GM04504 (cell line): ENCODE measurements at regions not wholly inside any gene's neighbourhood (a gene's known extent, or its start where the extent isn't known, plus 50 kb on each side); places are given as distances from the start of the nearest gene placed in this dataset.
A peak's percentile ranks its signal among the peaks of the same experiment; 100 is the strongest.
"Not testable (repeated sequence)": the region's sequence is repeated elsewhere in the genome, so short reads cannot be mapped to it uniquely, and the experiment has no call there.

Source experiments
- DNase-seq: peaks from one replicate; pipeline ENCODE4 v3.0.0-alpha.2; 2012; ENCODE audit warnings: low read depth

DNA sequence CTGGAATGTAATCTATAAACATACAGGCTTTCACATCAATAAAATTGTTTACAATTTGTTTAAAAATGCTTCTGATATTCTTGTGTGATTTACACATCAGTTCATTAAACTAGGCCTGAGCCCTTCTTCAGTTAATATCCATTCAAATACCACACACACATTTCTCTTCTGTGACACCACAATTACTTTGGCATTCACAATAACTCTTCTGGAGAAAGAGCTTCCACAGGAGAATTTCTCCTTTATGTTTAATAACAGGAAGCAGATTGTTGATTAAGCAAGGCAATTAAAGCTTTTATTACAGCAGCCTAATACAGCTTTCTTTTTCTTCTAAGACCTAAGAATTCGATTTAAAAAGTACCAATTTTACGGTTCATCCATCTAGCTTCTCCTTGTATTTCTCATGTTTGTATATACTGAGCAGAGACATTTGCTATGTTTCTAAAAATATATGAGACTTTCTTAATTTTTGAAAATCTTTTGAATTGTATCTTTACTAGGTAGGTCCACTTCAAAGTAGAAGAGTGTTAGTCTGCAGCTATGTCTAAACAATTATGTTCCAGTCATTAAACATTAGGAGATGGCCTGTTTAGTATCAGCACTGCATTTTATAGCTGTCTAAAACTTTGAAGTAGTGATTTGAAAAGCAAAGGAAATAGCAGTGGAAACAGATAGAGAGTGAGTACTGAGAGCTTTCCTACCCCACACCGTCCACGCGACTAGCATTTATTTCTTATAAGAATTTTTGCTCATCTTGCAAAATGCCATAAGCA lies 511.1 kb upstream of the UBE2E2 start:
- no peak for DNase-seq

DNA sequence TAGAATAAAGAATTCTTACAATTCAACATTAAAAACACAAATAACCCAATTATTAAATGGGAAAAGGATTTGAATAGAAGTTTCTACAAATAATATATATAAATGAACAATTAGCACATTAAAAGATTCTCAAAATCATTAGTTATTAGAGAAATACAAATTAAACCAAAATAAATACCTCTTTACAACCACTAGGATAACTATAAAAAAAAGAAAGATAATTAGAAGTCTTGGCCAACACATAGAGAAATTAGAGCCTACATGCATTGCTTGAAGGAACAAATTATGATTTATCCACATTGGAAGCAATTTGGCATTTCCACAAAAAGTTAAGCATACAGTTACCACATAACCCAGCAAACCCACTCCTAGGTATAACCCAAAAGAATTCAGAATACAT lies 502.3 kb upstream of the UBE2E2 start:
- no peak for DNase-seq

- no peak for DNase-seq
Observed at GRCh38 chr3:22704166-22704565, 499.0 kb upstream of the UBE2E2 start.

DNA sequence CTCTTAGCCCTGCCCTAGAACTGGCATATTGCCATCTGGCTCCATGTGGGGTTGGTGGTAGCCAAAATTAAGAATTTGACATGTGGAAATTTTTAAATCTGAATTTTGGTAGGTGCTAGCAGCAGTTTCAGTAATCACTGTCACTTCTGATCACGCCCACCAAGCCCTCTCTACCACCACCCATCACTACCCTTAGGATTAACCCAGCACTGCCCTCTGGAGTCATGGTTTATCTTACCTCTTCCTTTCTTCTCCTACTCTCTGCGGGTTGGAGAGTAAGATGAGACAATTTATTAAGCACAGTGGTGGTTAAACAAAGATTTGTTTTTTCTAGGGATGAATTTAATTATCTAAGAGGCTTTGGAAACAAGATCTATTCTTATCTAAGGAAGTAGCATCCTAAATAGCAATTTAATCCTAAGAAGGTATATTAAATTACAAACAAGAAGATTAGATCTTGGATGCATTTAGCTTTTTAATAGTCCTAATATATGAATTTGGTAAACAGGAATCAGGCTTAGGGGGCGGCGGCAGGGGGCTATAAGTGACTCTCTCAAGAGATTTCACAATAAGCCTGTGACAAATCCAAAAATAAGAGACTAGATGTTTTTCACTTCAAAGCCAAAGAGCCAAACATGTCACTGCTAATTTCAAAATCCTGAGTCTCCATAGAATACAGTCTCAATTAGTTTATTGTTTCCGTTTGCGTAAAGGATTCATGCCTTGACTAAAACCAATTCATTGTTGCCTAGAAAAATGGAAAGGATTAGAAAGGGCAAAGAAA lies 498.4 kb upstream of the UBE2E2 start:
- DNase-seq = no peak

- not testable (repeated sequence) for DNase-seq
Observed at GRCh38 chr3:22706922-22707321, 496.2 kb upstream of the UBE2E2 start.

GRCh38 chr3:22713936-22714335 lies 489.2 kb upstream of the UBE2E2 start:
- DNase-seq = peak; percentile 57

- no peak for DNase-seq
Observed at GRCh38 chr3:22714749-22715148, 488.4 kb upstream of the UBE2E2 start.

DNA sequence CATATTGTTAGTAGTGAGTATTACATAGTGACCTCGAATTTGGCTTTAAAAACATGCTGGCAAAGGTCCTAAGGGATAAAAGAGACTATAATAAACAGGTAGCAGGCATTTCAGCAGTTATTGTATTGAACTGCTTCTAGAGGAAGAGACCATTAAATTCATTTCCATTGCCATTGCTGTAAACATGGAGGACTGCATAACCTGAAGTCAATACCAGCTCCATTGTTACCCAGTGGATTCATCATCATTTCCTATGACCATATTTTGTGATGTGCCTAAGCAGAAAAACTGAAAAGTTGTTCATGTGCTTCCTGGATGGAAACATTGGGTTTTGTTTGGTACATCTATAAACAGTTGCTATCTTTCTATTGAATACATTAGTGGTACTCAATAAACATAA lies 482.5 kb upstream of the UBE2E2 start:
- no peak for DNase-seq

DNA sequence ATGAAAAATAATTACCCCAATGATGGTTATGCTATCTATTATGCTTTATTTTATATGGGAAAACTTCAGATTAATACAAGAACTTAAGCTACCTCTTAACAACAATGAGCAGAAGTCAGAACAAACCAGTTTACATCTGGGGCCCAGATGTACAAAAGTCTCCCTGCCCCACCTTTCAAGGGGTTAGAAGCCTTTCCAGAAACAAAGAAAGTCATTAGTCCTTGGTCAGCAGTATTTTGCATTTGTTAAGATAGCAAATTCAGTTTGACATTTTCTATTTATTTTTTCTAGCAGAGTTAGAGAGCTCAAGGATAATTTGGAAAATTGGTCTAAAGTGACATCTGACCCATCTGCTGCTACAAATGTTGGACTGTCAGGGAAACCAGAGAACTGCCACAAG lies 478.7 kb upstream of the UBE2E2 start:
- DNase-seq = no peak

DNA sequence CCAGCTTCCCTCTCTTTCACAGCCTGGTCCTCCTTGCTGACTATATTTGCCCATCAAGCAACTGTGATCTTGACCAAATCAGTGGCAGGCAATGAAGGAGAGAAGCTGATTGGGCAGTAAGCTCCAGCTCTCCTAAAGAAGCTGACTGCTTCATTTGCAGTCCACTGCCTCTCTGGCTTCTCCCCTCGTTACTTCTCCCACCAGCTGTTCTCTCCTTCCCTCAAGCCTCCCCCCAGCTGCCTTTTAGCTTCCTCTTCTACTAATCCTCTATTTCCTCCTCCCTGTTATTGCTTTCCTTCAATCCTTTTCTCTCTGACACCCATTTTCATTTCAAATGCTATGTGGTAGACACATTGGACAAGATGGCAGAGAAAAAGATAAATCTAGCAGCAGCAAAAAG lies 474.7 kb upstream of the UBE2E2 start:
- DNase-seq = no peak

GRCh38 chr3:22729212-22729611 lies 473.9 kb upstream of the UBE2E2 start:
- DNase-seq = no peak

GRCh38 chr3:22729981-22730380 lies 473.1 kb upstream of the UBE2E2 start:
- DNase-seq = no peak

DNA sequence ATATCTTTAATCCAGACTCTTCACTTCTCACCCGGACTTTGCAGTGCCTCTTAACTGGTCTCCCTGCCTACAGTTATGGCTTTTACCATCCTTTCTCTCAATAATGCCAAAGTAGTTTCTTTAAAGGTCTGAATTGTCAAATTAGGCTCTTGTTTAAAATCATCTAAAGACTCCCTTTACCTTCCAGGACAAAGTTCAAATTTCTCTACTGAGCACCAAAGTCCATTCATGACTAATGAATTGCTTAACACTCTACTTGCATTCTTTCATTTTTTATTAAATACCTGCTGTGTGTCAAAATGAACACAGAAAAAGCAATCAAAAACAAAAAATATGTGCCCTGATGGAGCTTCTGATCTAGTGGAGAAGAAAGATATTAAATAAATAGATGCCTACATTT lies 472.4 kb upstream of the UBE2E2 start:
- DNase-seq = no peak

GRCh38 chr3:22731901-22732300 lies 471.2 kb upstream of the UBE2E2 start:
- no peak for DNase-seq

GRCh38 chr3:22732641-22733040 lies 470.5 kb upstream of the UBE2E2 start:
- DNase-seq = no peak

- DNase-seq = no peak
Observed at GRCh38 chr3:22734207-22734606, 468.9 kb upstream of the UBE2E2 start.

- DNase-seq = no peak
Observed at GRCh38 chr3:22734756-22735155, 468.4 kb upstream of the UBE2E2 start.

DNA sequence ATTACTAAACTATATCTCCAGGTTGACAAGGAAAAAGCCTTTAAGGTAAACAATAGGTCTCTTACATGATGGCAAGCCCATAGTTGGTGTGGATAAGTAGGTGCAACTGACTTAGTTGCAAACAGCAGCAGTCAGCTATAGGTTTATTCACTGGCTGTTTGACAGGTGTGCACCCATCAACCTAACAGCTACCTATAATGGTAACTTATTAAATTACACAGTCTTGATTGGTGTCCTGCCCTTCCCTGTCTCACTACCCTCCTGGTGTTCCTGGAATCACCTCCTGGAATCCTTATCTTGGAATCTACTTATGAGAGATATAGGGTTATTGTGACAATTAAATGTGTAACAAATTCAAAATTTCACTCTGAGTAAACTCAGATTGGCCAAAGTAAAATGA lies 467.8 kb upstream of the UBE2E2 start:
- no peak for DNase-seq

- DNase-seq = not testable (repeated sequence)
Observed at GRCh38 chr3:22743386-22743785, 459.7 kb upstream of the UBE2E2 start.

DNA sequence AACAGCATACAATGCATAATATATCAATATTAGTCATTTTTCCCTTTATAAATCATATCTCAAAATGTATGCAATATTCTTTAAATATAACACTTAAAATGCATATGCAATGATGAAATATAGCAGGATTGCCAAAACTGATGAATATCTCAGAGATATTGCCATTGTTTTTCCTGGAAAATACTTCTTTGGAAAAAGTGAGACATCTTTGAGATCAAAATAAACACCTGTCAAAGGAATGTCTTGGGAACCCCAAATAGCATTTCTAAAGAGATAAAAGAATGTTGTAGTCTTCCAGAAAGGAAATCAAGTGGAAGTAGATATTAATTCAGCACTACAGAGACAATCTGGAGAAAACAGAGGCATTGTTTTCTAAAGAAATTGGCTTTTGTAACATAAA lies 457.8 kb upstream of the UBE2E2 start:
- no peak for DNase-seq

DNA sequence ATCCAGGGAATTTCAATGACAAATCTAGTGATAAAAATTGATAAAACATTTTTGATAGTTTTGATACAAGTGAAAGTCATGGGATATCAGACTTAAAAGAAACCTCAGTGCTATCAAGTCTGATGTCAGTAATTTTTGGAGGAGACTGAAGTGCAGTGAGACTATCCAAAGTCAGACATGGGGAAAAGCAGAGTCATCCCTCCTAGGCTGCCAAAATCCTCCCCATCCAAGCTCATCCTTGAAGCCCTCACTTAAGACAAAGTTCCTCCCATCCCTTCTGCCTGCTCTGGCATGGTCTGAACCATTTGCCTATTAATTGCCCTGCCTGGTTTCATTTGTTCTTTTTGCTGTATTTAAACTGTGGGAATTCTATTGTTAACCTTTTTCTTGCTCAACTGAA lies 456.9 kb upstream of the UBE2E2 start:
- no peak for DNase-seq

DNA sequence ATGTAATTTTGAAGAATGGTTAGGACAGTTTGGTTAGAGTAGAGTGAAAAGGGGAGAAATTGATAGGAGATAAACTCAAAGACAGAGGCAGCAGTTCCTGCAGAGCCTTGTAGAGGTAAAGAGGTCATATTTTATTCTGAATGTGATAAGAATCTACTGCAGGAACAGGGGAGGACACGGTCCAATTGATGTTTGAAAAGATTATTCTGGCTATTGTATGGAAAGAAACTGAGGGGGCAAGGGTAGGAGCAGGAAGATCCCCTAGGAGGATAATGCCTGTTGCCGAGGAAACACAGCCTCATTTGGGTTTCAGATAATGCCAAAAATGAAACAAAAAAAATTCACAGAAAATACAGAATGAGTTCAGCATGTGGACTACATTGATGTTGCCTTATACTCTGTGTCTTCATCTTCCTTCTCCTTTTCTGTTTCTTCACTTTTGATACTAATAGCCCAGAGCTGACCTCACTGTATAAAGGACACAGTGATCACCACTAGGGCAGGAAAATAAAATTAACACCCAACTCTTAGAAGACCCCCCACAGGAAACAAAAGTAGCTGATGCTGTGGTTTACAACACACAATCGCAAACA lies 454.6 kb upstream of the UBE2E2 start:
- no peak for DNase-seq

DNA sequence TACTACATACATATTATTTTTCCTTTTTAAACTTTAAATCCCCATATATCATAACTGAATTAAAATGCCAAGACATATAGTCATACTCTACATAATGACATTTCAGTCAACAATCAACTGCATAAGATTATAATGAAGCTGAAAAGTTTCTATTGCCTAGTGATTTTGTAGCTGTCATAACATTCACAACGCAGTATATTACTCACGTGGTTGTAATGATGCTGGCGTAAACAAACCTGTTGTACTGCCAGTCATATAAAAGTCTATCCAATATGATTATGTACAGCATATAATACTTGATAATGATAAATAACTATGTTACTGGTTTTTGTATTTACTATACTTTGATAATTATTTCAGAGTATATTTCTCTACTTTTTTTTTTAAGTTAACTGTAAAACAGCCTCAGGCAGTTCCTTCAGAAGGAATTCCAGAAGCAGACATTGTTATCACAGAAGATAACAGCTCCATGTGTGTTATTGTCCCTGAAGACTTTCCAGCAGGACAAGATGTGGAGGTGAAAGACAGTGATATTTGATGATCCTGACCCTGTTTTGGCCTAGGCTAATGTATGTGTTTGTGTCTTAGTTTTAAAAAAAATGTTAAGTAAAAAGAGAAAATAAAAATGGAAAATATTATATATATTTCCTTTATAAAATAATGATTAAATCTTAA lies 443.4 kb upstream of the UBE2E2 start:
- no peak for DNase-seq
